Kidney (tissue), 13 donors: ENCODE measurements at regions not wholly inside any gene's neighbourhood (a gene's known extent, or its start where the extent isn't known, plus 50 kb on each side); places are given as distances from the start of the nearest gene placed in this dataset.

ENCODE experiments used
- DNase-seq, 5 donors: peaks; one replicate each; pipeline ENCODE4 v3.0.0-alpha.2; 2013 to 2020
- FAIRE-seq: peaks from 2 replicates; lab custom pipeline; 2012; peaks lifted over from hg19 to GRCh38; lab: Jason Lieb, UNC
- H3K27ac ChIP-seq, 2 donors: one replicate each; pipeline ENCODE4 v1.7.0; 2013; ENCODE audit warnings: low read depth in 2 of 2, low read length in 2 of 2, inconsistent platforms in 1 of 2
- H3K27me3 ChIP-seq: one replicate; pipeline ENCODE4 v1.7.1; 2013; ENCODE audit warnings: low read length, inconsistent platforms; ENCODE audit not compliant: control insufficient read depth, insufficient read depth
- H3K36me3 ChIP-seq, 3 donors: one replicate each; pipeline versions ENCODE4 v1.7.0 to v1.7.1; 2013; ENCODE audit warnings: low read length in 3 of 3, control low read depth in 1 of 3, inconsistent platforms in 1 of 3; ENCODE audit not compliant: insufficient read depth in 3 of 3, control insufficient read depth in 2 of 3
- H3K4me1 ChIP-seq, 3 donors: one replicate each; pipeline versions ENCODE4 v1.7.0 to v1.7.1; 2013; ENCODE audit warnings: low read length in 3 of 3, inconsistent platforms in 1 of 3, low read depth in 1 of 3; ENCODE audit not compliant: control insufficient read depth in 2 of 3, insufficient read depth in 2 of 3
- H3K4me3 ChIP-seq, 3 donors: one replicate each; pipeline versions ENCODE4 v1.7.0 to v1.8.1; 2013; ENCODE audit warnings: low read length in 3 of 3, control low read depth in 1 of 3, inconsistent platforms in 1 of 3
- H3K9ac ChIP-seq, 3 donors: one replicate each; pipeline versions ENCODE4 v1.7.0 to v1.7.1; 2013; ENCODE audit warnings: low read length in 3 of 3, control low read depth in 1 of 3, inconsistent platforms in 1 of 3
- H3K9me3 ChIP-seq, 3 donors: one replicate each; pipeline versions ENCODE4 v1.7.0 to v1.7.1; 2013; ENCODE audit warnings: low read length in 3 of 3, control low read depth in 1 of 3, inconsistent platforms in 1 of 3; ENCODE audit not compliant: control insufficient read depth in 2 of 3, insufficient read depth in 1 of 3
- intact Hi-C: fragments of 100-400 bp; cut with DNase I; formaldehyde crosslinking; loops from one replicate; pipeline ENCODE4 v1.11.1; 2022
- TF ChIP-seq, protein P1 (sequence below): IDR thresholded peaks from 3 replicates; pipeline ENCODE4 v1.5.1; 2012; ENCODE audit warnings: mild to moderate bottlenecking, moderate library complexity, borderline replicate concordance; ENCODE audit not compliant: insufficient read depth; ENCODE audit errors: extremely low read depth
- donor health status: control.
- donor health status: control.
- donor health status: control.
- donor health status: control.
- donor health status: control.
- donor health status: DM: yes; HTN: yes; CAD: no.
- donor health status: Normal renal cell carcinoma (clear cell type).

DNA sequence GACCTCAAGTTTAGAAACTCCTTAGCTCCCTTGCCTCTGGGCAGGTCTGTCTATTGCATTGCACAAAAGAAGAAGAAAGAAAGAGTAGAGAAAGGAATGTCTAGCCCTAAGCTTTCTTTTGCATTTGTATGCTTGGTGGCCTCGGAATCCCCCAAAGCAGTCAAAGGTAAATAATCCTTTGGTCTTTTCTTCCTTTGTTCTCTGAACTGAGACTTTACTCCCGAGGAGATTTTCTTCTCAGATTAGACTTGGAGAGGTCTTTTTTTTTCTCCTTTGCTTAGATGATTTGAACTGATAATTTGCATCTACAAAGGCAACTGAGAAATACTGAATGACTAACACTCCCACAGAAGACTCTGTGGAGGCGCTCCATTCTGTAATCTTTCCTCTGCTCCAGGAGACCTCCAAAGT, 93.2 kb downstream of the AKR1D1 start:
- Histone ChIP-seq H3K9ac (no peak overlapping the region), H3K27me3 (no peaks in the 10 kb centered on the region), H3K9me3 (peaks cover 0 to 10% (median 2%) of the 10 kb centered on the region in 3 donors), H3K36me3 (no peaks in the 10 kb centered on the region), H3K27ac (no peak overlapping the region), H3K4me1 (no peaks in the 10 kb centered on the region), H3K4me3 (no peak overlapping the region)
- peak in 2 of 5 donors; percentile 30 to 35 for DNase-seq
- TF ChIP-seq, protein P1, sequence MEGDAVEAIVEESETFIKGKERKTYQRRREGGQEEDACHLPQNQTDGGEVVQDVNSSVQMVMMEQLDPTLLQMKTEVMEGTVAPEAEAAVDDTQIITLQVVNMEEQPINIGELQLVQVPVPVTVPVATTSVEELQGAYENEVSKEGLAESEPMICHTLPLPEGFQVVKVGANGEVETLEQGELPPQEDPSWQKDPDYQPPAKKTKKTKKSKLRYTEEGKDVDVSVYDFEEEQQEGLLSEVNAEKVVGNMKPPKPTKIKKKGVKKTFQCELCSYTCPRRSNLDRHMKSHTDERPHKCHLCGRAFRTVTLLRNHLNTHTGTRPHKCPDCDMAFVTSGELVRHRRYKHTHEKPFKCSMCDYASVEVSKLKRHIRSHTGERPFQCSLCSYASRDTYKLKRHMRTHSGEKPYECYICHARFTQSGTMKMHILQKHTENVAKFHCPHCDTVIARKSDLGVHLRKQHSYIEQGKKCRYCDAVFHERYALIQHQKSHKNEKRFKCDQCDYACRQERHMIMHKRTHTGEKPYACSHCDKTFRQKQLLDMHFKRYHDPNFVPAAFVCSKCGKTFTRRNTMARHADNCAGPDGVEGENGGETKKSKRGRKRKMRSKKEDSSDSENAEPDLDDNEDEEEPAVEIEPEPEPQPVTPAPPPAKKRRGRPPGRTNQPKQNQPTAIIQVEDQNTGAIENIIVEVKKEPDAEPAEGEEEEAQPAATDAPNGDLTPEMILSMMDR = no peak
- FAIRE-seq = no peak
- intact Hi-C loops = no loop called here

- TF ChIP-seq, protein P1 = no peak
- DNase-seq = peak in 1 of 5 donors; percentile 25
- Histone ChIP-seq H3K27ac (no peak overlapping the region), H3K9me3 (peaks cover 0 to 5% (median 0%) of the 10 kb centered on the region in 3 donors), H3K27me3 (no peaks in the 10 kb centered on the region), H3K4me1 (no peaks in the 10 kb centered on the region), H3K9ac (no peak overlapping the region), H3K36me3 (no peaks in the 10 kb centered on the region), H3K4me3 (no peak overlapping the region)
- intact Hi-C loops = loop anchor here (10.0 kb wide), 1 partner anchor 65 kb away; no protein-coding TSS in a partner anchor
- FAIRE-seq = no peak
These were observed 94.0 kb downstream of the AKR1D1 start for GRCh38 chr7:138170298-138170697.

DNA sequence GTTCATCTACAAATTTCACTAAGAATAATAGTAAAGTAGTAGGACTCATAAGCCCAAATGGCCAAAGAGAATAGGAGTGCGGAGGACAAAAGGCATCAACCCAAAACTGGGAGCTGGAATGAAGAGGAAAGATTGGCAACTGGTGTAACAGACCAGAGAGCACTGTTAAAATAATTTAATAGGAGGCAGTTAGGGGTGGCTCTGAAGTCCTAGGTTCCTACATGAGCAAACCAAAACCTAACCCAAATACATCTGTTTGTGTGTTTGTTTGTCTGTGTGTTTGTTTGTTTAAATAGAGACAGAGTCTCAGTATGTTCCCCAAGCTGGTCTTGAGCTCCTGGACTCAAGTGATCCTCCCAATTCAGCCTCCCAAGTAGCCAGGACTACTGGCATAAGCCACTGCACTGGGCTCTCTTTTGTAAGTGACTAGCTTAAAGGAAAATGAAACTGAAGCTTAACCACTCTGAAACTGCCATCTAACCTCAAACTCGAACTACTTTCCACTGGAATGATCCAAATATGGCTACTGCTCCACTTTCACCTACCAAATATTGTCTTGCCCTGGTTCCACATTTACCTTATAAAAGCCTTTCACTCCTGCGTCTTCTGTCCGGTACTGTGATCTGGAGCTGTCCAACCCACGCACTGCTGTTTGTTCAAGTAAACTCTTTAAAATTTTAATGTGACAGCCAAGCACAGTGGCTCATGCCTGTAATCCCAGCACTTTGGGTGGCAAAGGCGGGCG, 94.9 kb downstream of the AKR1D1 start:
- Histone ChIP-seq H3K9ac (no peak overlapping the region), H3K27ac (no peak overlapping the region), H3K4me3 (no peak overlapping the region), H3K9me3 (peaks cover 0 to 5% (median 0%) of the 10 kb centered on the region in 3 donors), H3K36me3 (no peaks in the 10 kb centered on the region), H3K4me1 (no peaks in the 10 kb centered on the region), H3K27me3 (no peaks in the 10 kb centered on the region)
- DNase-seq (no peak), FAIRE-seq (no peak)
- TF ChIP-seq, protein P1 = no peak
- intact Hi-C loops = loop anchor here (10.0 kb wide), 1 partner anchor 64 kb away; no protein-coding TSS in a partner anchor
